ENCODE measurements at regions not wholly inside any gene's neighbourhood (a gene's known extent, or its start where the extent isn't known, plus 50 kb on each side); places are given as distances from the start of the nearest gene placed in this dataset.

GRCh38 chr15:70576276-70576675 lies 187.1 kb downstream of the UACA start:
- no peak for TF ChIP-seq GATA3 (IDR thresholded peaks at IDR 0.05; ENCODE audit: low read depth, low read length)
- no peak for TF ChIP-seq GATA2 (IDR thresholded peaks at IDR 0.05; ENCODE audit: low read depth, low read length)
